GM19455 (cell line): ENCODE measurements at regions not wholly inside any gene's neighbourhood (a gene's known extent, or its start where the extent isn't known, plus 50 kb on each side); places are given as distances from the start of the nearest gene placed in this dataset.

ENCODE experiments used
- ATAC-seq: cut with Tn5 transposase; IDR thresholded peaks from one replicate; pipeline ENCODE4 v1.9.1; 2021; ENCODE audit not compliant: unreplicated experiment

DNA sequence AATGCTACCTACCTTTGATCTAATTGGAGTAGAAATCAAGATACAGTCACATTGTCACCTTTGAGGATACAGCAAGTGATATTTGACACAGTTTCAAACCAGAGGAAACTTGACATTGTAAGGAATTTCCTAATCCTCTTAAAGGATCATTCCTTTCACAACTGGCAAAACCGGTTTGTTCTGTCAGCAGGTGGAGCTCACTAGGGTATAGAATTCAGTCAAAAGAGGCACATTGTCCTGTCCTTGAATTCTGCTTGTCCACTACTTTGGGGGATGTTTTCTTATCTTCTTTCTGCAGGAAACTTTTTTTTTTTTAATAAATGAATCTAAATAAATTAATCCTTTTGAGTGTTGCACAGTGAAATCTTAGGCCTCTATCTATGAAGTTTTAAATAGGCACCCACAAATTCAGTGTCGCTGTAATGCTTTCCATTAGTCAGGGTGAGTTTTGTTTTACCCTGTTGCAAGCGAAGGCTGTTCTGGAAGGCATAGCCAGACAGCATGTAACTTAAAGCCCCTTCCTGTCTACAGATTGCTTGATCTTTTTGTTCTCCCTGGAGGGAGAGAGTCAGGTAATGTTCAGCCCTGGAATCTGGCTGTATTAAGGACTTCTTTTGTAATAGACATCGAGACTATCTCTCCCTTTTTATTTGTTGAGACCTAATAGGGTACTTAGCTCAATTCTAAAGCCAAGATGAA is 285.0 kb upstream of the RGS6 start:
- no peak for ATAC-seq

DNA sequence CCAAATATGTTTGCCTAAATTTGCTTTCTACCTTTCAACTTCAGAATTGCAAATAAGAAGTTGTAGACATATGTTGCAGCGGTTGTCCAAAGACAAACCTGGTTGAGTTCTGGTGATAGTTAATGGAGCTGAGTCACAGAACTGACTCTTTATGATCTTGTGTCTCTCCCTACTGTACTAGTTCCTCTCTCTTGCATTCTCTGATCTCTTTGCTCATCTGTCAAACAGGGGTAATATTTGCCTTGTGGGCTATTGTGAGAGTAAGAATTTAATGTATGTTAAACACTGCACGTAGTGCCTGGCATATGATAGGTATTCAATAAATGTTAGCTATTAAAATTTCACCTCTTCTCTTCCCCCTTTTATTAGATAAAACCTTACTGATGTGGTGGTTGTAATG is 283.5 kb upstream of the RGS6 start:
- ATAC-seq = no peak

DNA sequence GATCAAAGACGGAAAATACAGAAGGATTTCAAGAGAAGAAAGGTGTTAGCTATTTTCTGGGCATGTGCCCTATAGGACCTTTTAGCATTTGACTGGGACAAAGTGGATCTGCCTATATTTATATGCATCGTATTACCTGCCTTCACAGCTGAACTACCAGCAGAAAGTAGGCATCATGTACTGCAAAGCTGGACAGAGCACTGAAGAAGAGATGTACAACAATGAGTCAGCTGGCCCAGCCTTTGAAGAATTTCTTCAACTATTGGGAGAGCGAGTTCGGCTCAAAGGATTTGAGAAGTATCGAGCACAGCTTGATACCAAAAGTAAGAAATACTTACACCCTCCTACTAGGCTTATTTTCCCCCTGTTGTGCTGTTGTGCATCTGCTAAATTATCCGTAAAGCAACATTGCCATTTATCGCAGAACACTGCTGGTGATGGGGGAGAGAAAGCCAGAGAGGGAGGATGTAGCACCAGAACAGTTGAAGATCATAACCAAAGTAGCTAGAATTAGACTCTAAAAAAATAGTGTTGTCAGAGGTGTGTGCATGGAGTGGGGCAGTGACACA is 282.0 kb upstream of the RGS6 start:
- no peak for ATAC-seq

DNA sequence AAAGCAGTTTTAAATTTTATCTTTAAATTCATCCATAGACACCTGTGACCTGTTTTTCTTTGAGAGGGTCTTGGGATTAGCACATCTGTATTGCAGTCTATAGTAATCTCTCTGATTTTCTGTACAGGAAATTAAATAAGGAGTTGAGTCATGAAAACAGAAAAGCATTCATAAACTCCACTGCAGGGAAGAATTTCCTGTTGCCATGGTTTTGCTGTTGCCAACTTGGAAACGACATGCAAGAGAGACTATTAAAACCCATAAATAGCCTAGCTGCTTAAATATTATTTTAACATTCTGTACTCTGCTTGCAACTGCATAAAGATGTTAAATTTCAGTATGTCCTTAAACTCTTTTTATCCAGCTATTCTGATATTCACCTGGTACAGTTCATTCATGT is 281.0 kb upstream of the RGS6 start:
- ATAC-seq = no peak

DNA sequence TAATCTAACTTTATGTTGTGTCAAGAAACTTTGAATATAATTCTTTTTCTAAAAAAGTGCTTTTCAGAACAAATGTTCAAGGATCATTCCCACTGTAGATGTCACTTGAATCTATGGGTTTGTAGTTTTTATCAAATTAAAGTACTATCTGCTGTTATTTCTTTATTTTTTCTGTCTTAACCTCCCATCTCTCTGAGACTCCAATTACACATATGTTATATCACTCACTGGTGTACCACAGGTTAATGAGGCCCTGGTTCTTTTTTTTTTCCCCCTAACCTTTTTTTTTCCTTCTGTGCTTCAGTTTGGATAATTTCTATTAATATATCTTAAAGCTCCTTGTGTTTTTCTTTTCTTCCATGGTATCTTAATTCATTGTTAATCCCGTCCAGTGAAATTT is 279.9 kb upstream of the RGS6 start:
- no peak for ATAC-seq

DNA sequence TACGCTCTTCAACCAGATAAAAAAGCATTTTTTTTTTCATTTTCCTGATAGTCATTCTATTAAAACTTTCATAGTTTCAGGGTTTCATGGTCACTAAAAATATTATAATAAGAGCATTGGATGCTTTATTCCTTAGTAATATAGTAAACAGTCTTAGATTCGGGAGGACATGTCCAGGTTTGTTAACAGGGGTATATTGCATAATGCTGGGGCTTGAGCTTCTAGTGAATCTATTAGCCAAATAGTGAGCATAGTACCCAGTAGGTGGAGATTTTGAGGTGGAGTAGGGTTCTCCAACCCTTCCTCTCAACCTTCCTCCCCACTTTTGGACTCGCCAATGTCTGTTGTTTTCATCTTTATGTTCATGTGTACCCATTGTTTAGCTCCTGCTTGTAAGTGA is 277.4 kb upstream of the RGS6 start:
- no peak for ATAC-seq

DNA sequence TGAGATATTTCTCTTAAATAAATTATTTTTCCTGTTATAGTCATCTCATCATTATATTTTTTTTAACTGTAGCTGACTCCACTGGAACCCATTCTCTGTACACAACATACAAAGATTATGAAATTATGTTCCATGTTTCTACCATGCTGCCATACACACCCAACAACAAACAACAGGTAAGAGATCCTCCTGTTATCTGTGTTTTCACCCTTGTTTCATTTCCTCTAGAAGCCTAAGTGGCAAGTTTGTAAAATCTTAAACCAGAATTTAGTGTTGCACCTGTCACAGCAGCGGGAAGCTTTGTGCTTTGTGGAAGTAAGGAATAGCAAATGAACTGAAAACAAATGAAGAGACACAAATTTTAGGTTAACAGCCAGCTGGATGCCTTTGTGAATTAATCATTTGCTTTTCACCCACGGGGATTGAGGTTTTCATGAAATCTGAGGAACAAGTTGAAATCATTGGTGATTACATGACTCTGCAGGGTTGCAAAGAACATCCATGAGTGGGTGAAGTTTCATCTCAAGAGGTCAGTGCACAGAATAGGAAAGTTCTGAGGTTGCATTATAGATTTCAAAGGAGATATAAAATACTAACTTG is 273.9 kb upstream of the RGS6 start:
- no peak for ATAC-seq

DNA sequence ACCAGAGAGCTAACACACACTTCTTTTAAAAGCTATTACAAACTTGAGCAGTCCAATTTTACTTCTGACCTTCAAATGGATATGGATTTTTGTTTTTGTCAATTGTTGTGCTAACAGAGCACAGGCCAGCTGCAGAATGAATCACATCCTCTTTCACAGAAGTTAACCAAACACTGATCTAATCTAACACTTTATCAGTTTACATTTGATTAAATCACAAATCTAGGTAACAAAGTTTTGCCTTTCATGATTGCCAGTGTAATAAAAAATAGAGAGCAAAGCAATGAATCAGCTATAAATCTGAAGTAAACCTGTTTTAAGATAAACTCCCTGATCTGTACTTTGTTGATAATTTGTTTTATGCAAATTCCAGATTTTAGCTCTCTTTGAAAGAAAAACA is 273.1 kb upstream of the RGS6 start:
- ATAC-seq = no peak

DNA sequence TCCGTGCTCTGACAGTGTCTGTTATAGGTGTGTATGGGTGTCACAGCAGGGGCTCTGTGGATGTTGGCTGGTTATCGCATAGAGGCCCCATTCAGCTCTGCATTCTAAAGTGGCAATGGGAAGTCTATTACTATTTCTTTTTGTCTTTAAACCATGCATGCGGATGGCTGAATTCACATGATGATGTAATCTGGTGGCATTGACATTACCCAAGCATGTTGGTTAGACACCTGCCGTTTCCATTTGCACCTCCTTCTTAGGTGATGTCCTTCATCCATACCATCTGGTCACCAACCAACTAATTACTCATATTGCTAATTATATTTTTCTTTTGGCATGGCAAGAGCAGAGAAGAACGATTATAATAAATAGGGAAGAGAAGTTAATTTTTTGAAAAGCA is 270.8 kb upstream of the RGS6 start:
- no peak for ATAC-seq

DNA sequence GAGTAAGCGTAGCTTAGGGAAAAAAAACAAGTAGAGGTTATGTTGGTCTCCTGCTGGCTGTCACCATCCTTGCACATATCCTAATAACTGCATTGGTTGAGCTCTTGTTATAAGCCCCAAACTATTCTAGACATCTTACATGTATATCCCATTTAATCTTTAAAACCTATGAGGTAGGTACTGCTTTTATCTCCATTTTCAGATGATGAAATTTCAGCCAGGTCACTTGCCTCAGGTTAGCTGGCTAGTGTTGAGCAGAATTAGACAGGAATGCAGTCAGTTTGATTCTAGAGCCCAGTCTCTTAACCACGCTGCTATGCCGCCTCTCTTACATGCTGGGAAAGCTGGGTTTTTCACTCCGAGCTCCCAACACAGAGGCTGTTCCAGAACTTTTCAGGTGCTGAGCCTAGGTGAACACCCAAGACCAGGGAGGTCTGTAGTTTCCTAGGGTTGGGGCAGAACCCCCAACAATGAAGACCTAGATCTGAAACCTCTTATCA is 269.9 kb upstream of the RGS6 start:
- no peak for ATAC-seq

DNA sequence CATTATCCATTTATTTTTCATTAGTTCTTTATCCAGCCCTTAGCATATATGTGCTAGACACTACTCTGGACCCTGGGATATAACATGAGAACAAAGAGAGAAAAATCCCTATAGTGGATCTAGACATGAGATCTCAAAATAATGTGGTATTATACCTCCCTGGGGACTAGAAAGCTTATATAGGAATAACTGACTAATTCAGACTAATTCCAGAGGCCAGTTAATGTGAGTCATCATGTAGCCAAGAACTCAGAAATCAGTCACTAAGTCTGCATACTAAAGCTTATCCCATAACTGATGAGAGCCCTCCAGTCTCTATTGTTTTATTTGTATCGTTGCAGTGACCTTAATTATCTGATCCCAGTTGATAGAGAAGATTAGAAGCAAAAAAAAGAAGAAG is 267.1 kb upstream of the RGS6 start:
- ATAC-seq = no peak

DNA sequence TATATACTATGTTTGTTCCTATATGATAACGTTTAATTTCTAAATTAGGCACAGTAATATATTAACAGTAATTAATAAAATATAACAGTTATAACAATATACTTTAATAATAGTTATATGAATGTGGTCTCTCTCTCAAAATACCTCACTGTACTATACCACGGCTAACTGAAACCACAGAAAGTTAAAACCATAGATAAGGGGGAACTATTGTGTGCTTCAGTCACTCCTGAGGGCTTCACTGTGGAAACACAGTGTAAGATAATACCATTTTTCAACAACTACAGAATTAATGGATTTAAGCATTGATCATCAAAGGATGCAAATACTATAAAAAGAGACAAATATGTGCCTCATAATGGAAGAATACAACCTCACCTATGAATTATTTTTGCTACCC is 266.4 kb upstream of the RGS6 start:
- no peak for ATAC-seq

DNA sequence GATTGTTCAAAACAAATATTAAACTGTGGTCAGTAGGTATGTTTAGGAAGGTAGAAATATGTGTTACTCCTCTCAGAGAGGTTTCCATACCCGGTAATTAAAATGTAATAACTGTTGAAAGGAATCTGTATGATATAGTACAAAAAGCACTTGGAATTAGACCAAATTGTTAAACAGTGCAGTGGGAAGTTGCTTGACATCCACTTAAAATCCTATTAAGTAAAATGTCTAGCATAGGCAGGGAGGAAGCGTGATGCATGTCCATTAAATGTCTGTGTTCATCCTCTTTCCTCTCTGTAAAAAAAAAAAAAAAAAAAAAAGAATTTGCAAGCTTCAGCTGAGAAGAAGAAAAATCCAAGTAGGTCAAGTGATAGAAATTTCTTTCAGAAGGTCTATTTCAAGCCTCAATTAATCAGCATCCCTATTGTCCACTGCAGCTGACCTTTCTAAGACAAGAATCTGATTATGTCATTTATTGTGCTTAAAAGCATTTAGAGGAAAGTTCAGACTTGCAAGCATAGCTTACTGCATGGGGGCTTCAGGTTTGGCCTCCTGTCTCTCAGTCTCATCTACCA is 265.6 kb upstream of the RGS6 start:
- ATAC-seq = no peak

DNA sequence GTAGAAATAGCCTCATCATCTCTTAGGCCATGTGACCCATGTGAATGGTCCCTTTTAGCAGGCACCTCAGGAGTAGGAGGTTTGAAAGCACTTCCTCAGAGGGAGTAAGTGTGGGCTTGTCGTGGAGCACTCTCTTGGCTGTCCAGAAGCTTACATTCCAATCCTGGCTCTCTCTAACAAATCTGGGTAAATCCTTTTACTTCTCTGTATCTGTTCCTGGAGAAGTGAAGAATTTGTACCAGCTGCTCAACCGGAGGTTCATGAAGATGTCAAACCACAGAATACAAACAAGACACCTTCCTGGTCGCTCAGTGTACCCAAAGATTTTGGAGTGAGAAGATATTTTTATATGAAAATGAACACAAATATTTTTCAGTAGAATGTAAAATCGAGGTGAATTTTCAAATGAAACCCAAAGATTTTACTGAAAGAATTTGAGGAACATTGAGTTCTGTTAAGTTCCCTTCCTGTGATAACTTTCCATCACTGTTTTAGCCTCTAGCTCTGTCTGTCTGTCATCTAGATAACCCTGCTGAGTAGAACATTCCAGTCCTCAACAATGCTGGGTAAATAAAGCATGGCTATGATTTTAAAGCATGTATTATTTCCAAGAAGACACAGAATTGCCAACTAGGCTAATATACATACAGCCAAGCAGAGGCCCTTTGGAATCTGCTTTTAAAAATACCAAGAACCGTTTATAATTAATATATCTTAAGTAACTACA is 263.9 kb upstream of the RGS6 start:
- no peak for ATAC-seq

DNA sequence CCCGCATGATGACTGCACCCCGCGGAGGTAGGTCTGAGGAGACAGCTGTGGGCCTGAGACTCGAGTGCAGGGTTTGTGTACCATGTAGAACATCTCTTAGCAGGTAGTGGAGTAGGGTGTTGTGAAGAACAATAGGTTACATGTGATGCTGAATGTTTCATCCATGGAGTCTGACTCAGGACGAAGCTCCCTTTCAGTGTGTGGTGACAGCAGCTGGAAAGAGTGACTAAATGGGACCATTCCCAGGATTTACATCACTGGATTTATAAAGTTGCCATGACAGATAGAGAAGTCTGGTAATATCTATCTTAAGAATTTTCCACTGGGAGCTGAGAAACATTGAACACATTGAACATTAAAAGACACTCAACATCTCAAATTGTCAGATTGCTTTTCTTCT is 259.6 kb upstream of the RGS6 start:
- ATAC-seq = no peak

DNA sequence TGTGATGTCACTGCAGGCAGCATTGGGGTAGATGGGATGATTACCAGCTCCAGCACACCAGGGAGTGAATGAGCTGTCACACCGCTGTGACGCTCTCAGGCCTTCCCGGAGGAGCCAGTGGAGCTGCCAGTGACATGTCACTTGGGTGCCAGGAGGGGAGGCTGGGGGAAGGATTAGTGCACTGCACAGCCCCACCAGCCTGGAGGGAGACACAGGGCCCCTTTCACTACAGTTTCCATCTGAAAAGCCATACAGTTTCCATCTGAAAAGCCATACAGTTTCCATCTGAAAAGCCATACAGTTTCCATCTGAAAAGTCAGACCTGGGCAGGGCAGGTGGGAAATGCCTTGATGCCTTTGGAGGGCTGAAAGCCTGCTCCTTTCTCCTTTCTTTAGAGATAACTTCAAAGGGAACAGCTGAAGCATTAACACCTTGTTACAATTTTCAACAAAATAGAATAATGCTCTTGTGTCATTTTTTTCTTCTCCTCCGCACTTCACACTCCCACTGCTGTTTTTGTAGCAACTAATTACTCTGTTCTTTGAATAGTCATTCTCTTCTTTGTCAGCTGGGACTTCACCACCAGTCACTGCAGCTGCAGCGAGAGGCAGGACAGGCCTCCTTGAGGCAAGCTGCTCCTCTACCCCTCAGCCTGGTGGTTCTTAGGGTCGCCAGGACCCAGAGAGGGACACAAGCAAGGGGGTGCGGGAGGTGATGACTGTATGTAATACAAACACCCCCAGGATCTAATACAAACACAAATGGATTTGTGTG is 256.9 kb upstream of the RGS6 start:
- ATAC-seq = no peak

DNA sequence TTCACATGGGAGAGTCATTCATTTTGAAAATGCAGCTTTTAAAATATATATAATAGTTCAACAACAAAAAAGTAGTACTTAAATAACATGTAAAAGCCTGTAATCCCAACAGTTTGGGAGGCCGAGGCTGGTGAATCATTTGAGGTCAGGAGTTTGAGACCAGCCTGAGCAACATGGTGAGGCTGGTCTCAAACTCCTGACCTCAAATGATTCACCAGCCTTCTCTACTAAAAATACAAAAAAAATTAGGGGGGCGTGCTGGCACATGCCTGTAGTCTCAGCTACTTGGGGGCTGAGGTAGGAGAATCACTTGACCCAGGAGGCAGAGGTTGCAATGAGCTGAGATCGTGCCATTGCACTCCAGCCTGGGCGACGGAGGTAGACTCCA is 256.3 kb upstream of the RGS6 start:
- ATAC-seq = no peak

DNA sequence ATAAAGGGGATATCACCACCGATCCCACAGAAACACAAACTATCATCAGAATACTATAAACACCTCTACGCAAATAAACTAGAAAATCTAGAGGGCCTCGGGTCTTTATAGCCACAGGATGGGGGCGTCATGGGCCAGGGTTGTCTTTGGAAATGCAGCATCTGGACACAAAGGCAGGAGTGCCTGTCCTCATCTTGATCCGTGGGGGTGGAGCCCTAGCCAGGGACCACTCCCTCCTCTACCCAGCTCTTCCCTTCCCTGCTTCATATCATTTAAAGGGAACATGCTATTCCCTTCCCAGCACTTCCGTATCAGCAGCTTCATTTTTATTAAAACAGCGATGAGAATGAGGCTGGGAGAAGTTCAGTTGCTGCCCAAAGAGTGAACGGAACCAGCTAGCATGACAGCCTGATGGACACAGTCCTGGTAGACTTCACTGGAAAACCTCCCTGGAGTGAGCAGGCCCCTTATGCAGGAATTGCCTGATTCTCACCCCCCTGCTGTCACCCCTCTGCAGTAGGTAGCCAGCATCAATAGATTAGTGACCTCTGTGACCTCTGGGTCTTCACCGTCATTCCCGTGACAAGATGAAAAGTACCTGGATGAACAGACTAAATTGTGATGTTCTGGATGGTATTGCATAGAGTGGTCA is 251.4 kb upstream of the RGS6 start:
- no peak for ATAC-seq

DNA sequence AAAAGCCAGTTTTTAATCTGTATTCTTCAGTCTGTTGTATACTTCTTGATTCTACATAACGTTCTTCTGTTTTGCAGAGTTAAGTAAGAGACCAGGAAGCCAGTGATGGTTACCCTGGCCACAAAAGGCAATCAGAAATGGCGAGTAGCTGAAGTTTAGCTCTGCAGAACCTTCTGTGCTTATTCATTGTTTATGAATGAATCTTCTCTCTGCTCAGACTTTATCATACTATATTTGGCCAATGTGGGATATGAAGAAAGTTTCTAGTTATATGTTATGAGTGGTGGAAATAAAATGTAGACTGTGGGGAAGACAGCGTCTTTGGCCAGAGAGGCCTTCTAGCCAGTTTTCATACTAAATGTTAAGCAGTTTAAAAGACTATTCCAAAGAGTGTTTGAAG is 249.9 kb upstream of the RGS6 start:
- no peak for ATAC-seq

DNA sequence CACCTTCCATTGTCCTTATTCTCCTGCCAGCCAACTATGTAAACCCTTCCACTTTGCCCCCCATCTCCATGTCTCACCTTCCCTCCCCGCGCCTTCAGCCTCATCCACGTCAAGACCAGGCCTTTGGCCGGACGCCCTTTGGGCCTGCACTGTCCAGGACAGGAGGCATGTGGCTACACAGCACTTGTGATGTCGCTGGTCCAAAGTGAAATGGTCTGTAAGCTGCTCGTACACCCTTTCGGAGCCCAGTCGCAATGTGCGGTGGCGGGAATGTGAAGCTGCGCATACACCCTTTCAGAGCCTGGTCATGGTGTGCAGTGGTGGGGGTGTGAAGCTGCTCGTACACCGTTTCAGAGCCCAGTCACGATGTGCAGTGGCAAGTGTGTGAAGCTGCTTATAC is 247.9 kb upstream of the RGS6 start:
- no peak for ATAC-seq
